ENCODE measurements at regions not wholly inside any gene's neighbourhood (a gene's known extent, or its start where the extent isn't known, plus 50 kb on each side); places are given as distances from the start of the nearest gene placed in this dataset.

DNA sequence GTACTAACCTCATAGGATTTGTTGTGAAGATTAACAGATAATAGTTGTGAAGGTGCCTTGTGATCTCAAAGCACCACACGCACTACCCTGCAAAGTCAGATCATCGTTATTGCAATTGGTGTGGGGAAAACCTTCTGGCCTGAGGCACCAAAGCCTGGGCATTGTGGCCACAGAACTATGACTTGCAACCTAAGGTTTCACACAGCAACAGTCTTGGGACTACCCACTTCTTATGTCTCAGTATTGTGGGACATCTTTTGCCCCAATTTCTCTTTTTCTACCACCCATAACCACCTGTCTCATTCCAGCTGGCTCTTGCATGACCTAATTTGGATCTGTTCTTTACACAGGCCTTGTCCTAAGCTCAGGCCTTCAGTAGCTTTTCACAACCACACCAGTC is 247.8 kb upstream of the NR4A3 start:
- no peak for DNase-seq
- no peaks in the 10 kb centered on the region for H3K9me3 ChIP-seq (replicated peaks)
- no peak overlapping the region for H3K27ac ChIP-seq
- no peaks in the 10 kb centered on the region for H3K4me1 ChIP-seq
- no peak overlapping the region for H3K4me3 ChIP-seq
- H3K36me3 ChIP-seq = no peaks in the 10 kb centered on the region
- peaks cover 10% of the 10 kb centered on the region; the same call in 1 of the 2 replicates for H3K27me3 ChIP-seq

- Histone ChIP-seq H3K27ac (no peak overlapping the region), H3K4me1 (no peaks in the 10 kb centered on the region), H3K27me3 (peaks cover 10% of the 10 kb centered on the region; the same call in 1 of the 2 replicates), H3K36me3 (no peaks in the 10 kb centered on the region), H3K9me3 (replicated peaks) (no peaks in the 10 kb centered on the region), H3K4me3 (no peak overlapping the region)
- no peak for DNase-seq
Observed at GRCh38 chr9:99576002-99576401, 245.7 kb upstream of the NR4A3 start.

DNA sequence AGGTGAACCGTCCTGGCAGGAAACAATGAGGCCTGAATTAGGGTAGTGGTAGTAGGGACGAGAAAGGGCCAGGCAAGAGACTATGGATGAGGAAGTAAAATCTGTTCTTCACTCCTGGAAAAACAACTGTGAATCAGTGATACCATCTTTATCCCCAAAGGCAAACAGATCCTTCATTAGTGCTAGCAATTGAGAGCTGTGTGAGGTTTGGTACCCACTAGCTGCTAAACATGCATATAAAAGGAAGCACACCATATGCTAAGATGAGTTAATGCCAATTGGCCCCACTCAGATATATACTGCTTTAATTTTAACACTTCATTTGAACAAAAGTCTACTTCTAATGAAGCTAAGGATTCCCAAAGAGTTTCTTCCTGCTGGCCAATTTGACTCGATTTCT is 244.8 kb upstream of the NR4A3 start:
- no peak overlapping the region for H3K27ac ChIP-seq
- H3K9me3 ChIP-seq (replicated peaks) = no peaks in the 10 kb centered on the region
- no peak for DNase-seq
- H3K36me3 ChIP-seq = no peaks in the 10 kb centered on the region
- peaks cover 10% of the 10 kb centered on the region; the same call in 1 of the 2 replicates for H3K27me3 ChIP-seq
- H3K4me1 ChIP-seq = no peaks in the 10 kb centered on the region
- H3K4me3 ChIP-seq = no peak overlapping the region

GRCh38 chr9:99577351-99577750 is 244.3 kb upstream of the NR4A3 start:
- Histone ChIP-seq H3K4me1 (no peaks in the 10 kb centered on the region), H3K27ac (no peak overlapping the region), H3K4me3 (no peak overlapping the region), H3K27me3 (peaks cover 10% of the 10 kb centered on the region; the same call in 1 of the 2 replicates), H3K36me3 (no peaks in the 10 kb centered on the region), H3K9me3 (replicated peaks) (no peaks in the 10 kb centered on the region)
- no peak for DNase-seq

DNA sequence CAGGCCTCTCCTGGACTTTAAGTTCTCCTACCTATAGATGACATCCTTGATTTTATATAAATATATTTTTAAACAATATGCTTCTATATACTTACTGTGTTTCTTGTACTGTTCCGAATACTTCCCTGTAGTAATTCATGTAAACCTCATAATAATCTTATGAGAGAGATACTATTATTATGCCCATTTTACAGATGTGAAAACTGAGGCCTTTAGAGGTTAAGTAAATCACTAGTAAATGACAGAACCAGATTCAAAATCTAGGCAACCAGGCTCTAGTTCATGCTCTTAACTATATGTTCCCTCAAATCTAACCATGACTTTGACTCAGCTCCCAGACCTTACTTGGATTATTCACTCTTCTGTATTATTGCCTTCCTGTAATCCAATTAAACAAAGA is 243.0 kb upstream of the NR4A3 start:
- no peak for DNase-seq
- H3K36me3 ChIP-seq = no peaks in the 10 kb centered on the region
- no peaks in the 10 kb centered on the region for H3K4me1 ChIP-seq
- no peak overlapping the region for H3K4me3 ChIP-seq
- no peak overlapping the region for H3K27ac ChIP-seq
- H3K9me3 ChIP-seq (replicated peaks) = no peaks in the 10 kb centered on the region
- 0 out of 2 replicates have a peak, but pooled peaks cover 10% of the 10 kb centered on the region for H3K27me3 ChIP-seq

DNA sequence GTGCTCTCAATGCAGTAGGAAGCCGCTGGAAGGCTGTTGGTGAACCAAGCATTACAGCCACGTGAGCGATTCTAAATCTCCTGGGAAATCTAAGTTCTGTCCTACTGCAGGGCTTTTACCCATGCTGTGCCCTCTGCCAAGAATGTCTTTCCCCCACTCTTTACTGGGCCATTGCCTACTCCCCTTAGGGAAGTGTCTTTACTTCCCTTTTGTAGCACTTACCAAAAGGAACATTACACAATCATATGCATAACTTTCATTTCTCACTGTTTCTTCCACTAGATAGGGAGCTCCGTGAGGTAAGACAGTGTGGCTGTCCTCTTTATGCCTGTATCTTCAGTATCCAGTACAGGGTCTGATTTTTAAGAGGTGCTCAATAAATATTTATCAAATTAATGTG is 241.7 kb upstream of the NR4A3 start:
- DNase-seq = no peak
- Histone ChIP-seq H3K36me3 (no peaks in the 10 kb centered on the region), H3K27ac (no peak overlapping the region), H3K27me3 (0 out of 2 replicates have a peak, but pooled peaks cover 10% of the 10 kb centered on the region), H3K4me1 (no peaks in the 10 kb centered on the region), H3K4me3 (no peak overlapping the region), H3K9me3 (replicated peaks) (no peaks in the 10 kb centered on the region)

DNA sequence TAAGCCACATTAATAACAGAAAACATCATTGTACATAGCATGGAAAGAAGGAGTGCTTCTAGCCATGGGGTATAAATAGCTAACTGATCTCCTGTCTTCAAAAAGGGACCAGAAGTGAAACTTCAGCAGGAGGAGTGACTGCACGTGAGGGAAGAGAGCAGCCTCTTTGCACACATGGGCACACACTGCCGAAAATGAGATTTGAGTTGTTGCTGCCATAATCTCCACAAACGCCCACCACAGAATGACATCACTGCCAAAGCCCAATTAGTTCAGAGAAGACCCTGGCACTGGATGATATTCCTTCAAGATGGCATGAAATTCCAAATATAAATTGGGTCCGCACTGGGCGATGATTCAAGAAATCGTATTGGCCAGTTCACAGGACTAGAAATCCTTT is 238.9 kb upstream of the NR4A3 start:
- Histone ChIP-seq H3K4me3 (no peak overlapping the region), H3K36me3 (no peaks in the 10 kb centered on the region), H3K9me3 (replicated peaks) (no peaks in the 10 kb centered on the region), H3K4me1 (no peaks in the 10 kb centered on the region), H3K27me3 (no peaks in the 10 kb centered on the region; the same call in 1 of the 2 replicates), H3K27ac (no peak overlapping the region)
- DNase-seq = no peak

DNA sequence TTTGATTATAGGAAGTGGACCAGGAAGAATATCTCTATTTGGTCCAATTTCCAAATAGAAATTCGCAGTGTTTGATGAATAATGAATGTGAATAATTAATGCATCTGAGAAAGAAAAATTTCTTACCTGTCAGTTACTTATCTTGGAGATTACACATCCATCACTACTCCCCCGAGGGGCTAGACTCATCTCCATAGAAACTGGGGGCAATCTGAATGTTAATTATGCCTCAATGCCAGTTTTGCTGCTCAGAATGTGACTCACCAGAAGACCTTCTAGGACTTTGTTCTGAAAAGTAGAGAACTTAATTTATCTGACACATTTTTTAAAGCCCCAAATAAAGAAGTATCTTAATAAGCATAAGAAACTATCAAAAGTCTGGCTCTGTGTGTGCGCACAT is 233.4 kb upstream of the NR4A3 start:
- no peak overlapping the region for H3K27ac ChIP-seq
- no peaks in the 10 kb centered on the region for H3K36me3 ChIP-seq
- H3K4me3 ChIP-seq = no peak overlapping the region
- H3K9me3 ChIP-seq (replicated peaks) = no peaks in the 10 kb centered on the region
- no peak for DNase-seq
- H3K4me1 ChIP-seq = peaks cover 2% of the 10 kb centered on the region
- H3K27me3 ChIP-seq = no peaks in the 10 kb centered on the region; the same call in 1 of the 2 replicates

DNA sequence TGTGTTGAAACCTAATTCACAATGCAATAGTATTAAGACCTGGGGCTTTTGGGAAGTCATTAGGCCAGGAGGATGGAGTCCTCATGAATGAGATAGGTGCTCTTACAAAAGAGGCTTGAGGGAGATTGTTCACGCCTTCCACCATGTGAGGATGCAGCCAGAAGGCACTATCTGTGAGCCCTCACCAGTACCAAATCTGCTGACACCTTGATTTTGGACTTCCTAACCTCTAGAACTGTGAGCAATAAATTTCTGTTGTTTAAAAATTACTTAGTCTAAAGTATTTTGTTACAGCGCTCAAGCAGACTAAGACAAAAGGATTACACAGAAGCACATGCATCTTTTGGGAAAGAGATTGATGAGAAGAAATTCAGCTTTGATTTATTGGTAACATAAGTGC is 232.9 kb upstream of the NR4A3 start:
- Histone ChIP-seq H3K27me3 (no peaks in the 10 kb centered on the region; the same call in 1 of the 2 replicates), H3K36me3 (no peaks in the 10 kb centered on the region), H3K27ac (no peak overlapping the region), H3K4me3 (no peak overlapping the region), H3K9me3 (replicated peaks) (no peaks in the 10 kb centered on the region), H3K4me1 (peaks cover 6% of the 10 kb centered on the region)
- DNase-seq = no peak

DNA sequence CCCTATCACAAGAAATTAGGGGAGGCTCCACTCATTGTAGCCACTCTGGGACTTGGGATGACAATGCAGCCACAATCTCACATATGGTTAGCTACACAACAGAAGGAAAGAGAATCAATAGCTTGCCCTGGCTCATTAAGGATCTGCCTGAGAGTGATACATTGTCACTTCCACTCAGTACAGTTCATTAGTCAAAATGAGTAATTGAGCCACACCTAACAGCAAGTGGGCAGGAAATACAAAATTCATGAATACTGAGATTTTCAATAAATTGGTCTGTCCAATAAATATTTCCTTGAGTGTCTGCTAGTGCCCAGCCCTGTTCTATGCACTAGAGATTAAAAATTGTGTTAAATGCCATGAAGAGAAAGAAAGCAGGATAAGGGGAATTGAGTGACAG is 231.3 kb upstream of the NR4A3 start:
- no peak for DNase-seq
- Histone ChIP-seq H3K4me3 (no peak overlapping the region), H3K4me1 (peaks cover 19% of the 10 kb centered on the region), H3K9me3 (replicated peaks) (no peaks in the 10 kb centered on the region), H3K27ac (no peak overlapping the region), H3K36me3 (no peaks in the 10 kb centered on the region), H3K27me3 (no peaks in the 10 kb centered on the region; the same call in 1 of the 2 replicates)

DNA sequence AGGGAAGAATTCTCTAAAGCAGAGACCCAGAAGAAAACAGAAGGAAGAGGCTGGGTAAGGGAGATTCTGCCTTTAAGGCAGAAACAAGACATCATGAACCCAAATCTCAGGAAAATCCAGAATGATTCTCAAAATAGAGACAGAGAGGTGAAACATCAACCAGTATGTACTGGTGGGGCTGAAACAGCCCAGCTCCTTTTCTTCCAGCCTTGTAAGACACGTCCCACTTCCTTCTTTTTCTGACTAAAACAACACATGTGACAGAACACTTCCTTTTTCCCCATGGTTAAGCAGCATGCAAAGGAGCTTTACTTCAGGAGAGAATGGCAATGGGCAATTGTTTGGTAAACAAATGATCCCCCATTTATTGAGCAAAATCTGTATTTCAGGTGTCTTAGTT is 230.8 kb upstream of the NR4A3 start:
- Histone ChIP-seq H3K27ac (no peak overlapping the region), H3K27me3 (no peaks in the 10 kb centered on the region; the same call in 1 of the 2 replicates), H3K4me1 (peaks cover 23% of the 10 kb centered on the region), H3K4me3 (no peak overlapping the region), H3K36me3 (no peaks in the 10 kb centered on the region), H3K9me3 (replicated peaks) (no peaks in the 10 kb centered on the region)
- no peak for DNase-seq

- Histone ChIP-seq H3K9me3 (replicated peaks) (no peaks in the 10 kb centered on the region), H3K4me3 (no peak overlapping the region), H3K27me3 (no peaks in the 10 kb centered on the region; the same call in 1 of the 2 replicates), H3K36me3 (no peaks in the 10 kb centered on the region), H3K27ac (no peak overlapping the region), H3K4me1 (peaks cover 25% of the 10 kb centered on the region)
- no peak for DNase-seq
Observed at GRCh38 chr9:99591770-99592169, 229.9 kb upstream of the NR4A3 start.

DNA sequence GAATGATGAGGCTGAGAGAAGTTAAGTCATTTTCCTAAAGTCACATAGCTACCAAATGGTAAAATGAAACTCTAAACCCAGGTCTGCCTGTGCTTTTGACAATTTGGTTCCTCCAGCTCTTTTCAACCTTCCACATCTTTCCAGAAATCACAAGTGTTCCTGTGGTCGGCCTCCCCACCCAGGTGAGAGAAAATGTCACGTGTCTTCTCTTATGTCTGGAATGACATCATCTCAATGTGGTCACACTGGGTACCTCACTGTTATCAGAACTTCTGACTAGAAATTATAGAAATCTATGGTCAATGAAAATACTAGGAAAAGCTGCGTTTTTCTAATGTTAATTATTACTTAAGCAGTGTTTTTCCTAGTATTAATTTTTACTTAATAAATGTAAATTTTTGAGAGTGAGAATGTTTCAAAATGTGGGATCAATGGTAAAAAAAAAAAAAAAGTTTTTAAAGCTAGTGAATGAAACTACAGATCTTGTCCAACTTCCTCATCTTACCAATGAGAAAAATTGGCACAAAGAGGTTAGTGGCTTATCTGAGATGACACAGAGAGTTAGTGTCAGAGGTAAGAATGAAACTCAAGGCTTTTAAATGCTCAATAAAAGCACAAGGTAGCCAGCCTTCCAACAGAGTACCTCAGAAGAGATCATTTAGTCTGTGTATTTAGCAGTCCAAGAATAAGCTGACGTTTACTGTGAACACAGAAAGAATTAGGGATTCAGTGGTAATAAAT is 228.7 kb upstream of the NR4A3 start:
- no peak overlapping the region for H3K27ac ChIP-seq
- no peak overlapping the region for H3K4me3 ChIP-seq
- no peaks in the 10 kb centered on the region for H3K36me3 ChIP-seq
- no peaks in the 10 kb centered on the region for H3K9me3 ChIP-seq (replicated peaks)
- DNase-seq = no peak
- H3K4me1 ChIP-seq = peaks cover 25% of the 10 kb centered on the region
- no peaks in the 10 kb centered on the region; the same call in 1 of the 2 replicates for H3K27me3 ChIP-seq

- H3K27me3 ChIP-seq = no peaks in the 10 kb centered on the region
- H3K4me3 ChIP-seq = no peak overlapping the region
- H3K27ac ChIP-seq = no peak overlapping the region
- H3K4me1 ChIP-seq = peaks cover 25% of the 10 kb centered on the region
- no peaks in the 10 kb centered on the region for H3K9me3 ChIP-seq (replicated peaks)
- DNase-seq = peak in 1 of 2 experiments; percentile 15
- H3K36me3 ChIP-seq = no peaks in the 10 kb centered on the region
Observed at GRCh38 chr9:99593610-99594009, 228.1 kb upstream of the NR4A3 start.

GRCh38 chr9:99594056-99594780 is 227.5 kb upstream of the NR4A3 start:
- H3K27ac ChIP-seq = no peak overlapping the region
- no peak overlapping the region for H3K4me3 ChIP-seq
- peaks cover 25% of the 10 kb centered on the region for H3K4me1 ChIP-seq
- peak; percentile 39 to 65 for DNase-seq
- H3K27me3 ChIP-seq = no peaks in the 10 kb centered on the region
- no peaks in the 10 kb centered on the region for H3K36me3 ChIP-seq
- no peaks in the 10 kb centered on the region for H3K9me3 ChIP-seq (replicated peaks)
